ENCODE measurements at regions not wholly inside any gene's neighbourhood (a gene's known extent, or its start where the extent isn't known, plus 50 kb on each side); places are given as distances from the start of the nearest gene placed in this dataset.

DNA sequence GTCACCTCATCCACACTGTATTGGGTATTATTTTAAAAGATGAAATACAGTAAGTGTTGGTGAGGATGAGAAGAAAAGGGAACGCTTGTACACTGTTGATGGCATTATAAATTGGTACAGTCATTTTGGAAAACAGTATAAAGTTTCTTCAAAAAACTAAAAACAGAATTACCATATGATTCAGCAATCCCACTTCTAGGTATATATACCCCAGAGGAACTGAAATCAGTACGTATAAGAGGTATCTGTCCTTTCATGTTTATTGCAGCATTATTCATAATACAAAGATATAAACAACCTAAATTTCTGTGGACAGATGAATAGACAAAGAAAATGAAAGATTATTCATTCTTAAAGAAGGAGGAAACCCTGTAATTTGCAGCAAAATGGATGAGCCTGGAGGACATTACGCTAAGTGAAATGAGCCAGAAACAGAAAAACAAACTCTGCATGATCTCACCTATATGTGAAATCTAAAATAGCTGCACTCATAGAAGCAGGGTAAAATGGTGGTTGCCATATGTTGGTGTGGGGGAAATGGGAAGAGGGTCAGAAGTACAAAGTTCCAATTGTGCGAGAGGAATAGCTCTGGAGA lies 191.6 kb downstream of the TRIM36 start:
- TF ChIP-seq, protein P1, sequence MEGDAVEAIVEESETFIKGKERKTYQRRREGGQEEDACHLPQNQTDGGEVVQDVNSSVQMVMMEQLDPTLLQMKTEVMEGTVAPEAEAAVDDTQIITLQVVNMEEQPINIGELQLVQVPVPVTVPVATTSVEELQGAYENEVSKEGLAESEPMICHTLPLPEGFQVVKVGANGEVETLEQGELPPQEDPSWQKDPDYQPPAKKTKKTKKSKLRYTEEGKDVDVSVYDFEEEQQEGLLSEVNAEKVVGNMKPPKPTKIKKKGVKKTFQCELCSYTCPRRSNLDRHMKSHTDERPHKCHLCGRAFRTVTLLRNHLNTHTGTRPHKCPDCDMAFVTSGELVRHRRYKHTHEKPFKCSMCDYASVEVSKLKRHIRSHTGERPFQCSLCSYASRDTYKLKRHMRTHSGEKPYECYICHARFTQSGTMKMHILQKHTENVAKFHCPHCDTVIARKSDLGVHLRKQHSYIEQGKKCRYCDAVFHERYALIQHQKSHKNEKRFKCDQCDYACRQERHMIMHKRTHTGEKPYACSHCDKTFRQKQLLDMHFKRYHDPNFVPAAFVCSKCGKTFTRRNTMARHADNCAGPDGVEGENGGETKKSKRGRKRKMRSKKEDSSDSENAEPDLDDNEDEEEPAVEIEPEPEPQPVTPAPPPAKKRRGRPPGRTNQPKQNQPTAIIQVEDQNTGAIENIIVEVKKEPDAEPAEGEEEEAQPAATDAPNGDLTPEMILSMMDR (IDR thresholded peaks at IDR 0.05): no peak
- no peak for TF ChIP-seq EZH2 (IDR thresholded peaks at IDR 0.05)
- no peak for TF ChIP-seq EZH2phosphoT487 (IDR thresholded peaks at IDR 0.05)
